Epidermal melanocyte (primary cell): ENCODE measurements at regions not wholly inside any gene's neighbourhood (a gene's known extent, or its start where the extent isn't known, plus 50 kb on each side); places are given as distances from the start of the nearest gene placed in this dataset.

Experiments
- DNase-seq: peaks from one replicate; pipeline ENCODE4 v3.0.0; 2011; ENCODE audit warnings: low spot score; ENCODE audit not compliant: insufficient read length

DNA sequence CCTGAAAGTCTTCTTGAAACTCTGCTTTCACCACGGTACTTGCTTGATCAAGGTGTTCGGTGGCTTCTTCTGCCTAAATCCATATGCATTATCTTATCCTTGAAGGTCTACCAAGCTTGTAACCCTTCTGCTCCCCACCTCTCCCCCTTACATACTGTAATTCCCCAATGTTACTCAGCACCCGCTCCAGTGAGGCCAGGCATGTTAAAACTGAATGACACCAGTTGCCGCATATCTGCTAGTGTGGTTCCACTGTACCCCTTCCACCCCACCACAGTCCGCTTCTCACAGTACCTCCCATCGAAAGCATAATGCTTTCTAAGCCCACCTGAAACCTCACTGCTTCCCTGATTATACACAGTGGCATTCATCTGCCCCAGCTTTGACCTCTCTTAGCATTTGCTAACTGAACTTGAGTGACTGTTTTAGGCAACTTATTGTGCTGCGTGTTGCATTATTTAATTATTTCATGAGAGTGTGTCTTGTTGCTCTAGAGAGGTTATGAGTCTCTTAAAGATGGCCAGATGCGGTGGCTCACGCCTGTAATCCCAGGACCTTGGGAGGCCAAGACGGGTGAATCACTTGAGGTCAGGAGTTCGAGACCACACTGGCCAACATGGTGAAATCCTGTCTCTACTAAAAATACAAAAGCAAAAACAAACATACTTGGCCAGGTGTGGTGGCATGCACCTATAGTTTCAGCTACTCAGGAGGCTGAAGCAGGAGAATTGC lies 87.6 kb upstream of the MBNL2 start:
- no peak for DNase-seq

DNA sequence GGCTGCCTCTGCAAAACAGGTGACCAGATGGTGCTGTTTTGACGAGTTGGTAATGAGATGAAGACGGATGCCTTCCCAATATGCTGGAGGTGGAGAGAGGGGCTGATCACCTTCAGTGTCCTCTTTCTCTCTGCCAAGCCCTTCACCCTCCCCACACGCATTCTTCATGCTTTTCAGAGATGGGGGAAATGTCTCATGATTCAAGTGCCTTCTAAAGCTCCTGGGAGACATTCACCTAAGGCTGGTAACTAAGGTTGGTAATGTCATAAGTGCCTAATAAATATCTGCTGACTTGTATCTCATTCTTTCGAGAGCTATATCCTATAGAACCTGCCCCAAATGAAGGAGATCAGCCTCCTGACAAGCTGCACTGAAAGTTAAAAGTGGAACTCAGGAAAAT lies 86.2 kb upstream of the MBNL2 start:
- DNase-seq, result no peak

DNA sequence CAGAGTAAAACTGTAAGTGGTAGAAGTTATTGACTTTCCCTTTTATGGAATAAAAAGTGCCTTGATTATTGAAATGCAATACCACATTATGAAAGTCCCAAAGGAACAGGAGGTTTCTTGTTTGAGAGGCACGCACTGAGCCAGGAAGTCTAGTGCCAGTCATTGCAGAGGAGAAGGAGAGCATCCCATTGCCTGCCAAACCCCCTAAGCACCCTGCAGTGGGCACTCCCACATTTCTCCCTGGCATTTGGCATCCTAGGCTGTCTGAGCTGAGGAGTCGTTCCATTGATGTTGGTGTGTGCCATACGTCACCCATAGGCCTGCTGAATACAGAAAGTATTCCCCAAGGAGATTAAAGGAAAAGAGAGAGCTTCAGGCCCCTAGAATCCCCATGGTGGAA lies 85.7 kb upstream of the MBNL2 start:
- DNase-seq, result no peak

DNA sequence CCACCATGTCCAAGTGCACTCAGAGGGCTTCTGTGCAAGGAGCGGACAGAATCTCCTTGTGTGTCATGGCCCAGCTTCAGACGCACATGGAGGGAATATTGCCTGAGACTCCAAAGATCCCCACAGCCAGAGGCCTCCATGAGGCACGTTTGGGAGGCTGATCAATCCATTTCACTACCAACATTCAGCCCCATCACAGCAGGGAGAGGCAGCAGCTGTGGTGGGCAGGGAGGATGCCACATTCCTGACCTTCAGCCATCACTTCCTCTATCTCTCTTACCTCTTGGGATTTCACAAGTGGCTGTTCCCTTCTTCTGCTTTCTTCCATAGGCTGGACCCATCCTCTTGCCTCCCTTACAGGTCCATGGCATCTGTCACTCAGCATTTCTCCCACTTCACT lies 82.4 kb upstream of the MBNL2 start:
- DNase-seq, result no peak

DNA sequence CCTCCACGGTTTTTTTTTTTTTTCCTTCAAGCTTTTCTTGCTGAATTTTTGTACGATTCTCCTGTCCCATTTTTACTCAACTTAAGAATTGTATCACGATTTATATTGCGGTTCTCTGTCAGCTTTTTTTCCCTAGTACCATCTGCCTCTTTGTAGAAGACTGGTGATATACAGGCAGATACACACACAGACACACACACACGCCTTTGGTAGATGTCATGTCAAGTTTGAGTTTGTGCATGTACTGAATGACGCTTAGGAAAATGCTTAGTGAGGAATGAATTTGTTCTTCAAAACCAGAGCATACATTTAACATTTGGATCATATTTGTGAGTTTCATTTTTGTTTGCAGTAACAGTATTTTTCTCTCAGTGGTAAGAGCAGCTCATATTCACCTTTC lies 82.0 kb upstream of the MBNL2 start:
- no peak for DNase-seq

DNA sequence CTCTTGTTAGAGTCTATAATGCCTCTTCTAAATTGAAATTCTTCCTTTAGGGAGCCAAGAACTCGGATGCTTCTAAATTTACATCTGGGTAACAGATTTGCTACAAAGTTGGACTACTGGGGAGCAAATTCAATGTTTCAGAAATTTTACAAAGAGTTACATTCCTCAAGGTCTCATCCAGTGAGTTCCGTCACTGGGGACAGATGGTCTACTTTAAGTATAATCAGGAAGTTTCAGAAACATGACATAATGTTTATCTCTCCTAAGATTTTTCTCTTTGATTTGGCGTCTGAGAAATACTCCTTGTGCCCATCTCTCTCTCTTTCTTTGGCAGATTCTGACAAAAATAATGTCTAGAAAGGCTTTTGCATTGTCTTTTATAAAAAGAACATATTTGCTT lies 81.5 kb upstream of the MBNL2 start:
- no peak for DNase-seq

DNA sequence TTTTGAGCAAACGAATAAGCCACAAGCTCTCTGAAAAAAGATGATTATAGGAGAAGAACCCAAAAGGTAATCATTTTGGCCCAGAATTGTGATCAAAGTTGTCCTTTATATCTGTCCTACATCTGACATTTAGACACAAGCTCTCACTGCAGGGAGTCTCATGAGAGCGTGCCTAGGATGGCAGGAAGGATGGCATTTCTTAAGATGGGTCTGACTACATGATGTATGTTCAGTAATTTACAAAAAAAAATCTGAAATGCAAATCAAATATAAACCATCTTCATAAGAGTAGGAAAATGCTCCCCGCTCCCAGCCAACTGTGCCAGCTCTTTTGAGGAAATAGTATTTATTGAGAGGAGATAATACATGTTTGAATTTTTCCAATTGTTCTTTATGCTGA lies 81.0 kb upstream of the MBNL2 start:
- no peak for DNase-seq

DNA sequence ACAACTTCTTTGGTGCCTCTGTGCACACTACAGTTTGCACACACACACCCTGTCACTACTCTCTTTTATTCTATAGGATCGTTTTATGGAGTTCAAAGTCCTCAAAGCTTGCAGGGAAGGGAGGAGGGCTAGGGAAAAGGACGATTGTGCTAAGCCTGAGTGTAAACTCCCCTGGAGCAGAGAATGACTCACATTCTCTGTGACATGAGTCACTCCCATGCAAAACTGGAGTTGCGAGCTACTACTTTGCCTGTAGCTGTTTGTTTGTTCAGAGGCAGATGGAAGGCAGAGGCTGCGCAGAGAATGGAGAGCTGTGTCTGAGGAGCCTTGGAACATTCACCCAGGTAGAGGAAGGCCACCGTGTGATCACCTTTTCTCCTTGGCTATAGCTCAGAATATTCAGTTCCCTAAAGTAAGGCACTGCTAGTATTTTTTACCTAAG lies 80.5 kb upstream of the MBNL2 start:
- peak; percentile 67 for DNase-seq

DNA sequence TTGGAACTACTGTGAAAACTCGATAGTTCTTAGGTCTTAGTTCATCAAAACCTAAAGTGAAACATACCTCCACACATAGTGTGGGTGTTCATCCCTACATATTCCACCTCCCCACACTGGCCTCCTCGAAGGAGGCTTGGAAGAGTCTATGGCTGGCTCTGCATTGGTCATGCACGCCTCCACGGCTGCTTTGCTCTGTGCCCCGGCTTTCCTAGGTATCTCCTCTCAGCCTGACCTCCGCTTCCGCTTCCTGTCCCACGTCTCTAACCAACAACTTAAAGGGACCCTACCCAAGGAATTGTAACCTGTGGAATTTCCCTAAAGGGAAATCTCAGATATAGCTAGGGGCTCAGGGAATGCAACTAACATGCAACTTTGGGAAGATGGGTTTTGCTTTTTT lies 79.7 kb upstream of the MBNL2 start:
- DNase-seq, result peak; percentile 38

DNA sequence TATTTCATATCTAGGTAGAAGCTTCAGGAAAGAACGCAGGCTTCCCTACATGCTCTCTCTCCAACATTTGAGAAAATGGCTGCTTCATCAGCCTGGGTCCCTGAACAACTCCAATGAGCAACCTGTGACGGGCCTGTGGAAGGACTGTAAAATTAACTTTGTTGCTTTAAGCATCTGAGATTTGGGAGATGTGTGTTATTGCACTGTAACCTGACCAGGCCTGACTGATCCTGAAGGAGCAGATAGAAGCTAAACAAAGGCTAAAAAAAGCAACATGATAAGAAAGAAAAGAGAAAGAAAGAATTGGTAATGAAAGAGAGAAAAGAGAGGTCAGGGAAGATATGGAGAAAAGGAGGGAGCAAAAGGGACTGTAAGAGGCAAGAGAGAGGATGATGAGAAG lies 77.1 kb upstream of the MBNL2 start:
- no peak for DNase-seq

DNA sequence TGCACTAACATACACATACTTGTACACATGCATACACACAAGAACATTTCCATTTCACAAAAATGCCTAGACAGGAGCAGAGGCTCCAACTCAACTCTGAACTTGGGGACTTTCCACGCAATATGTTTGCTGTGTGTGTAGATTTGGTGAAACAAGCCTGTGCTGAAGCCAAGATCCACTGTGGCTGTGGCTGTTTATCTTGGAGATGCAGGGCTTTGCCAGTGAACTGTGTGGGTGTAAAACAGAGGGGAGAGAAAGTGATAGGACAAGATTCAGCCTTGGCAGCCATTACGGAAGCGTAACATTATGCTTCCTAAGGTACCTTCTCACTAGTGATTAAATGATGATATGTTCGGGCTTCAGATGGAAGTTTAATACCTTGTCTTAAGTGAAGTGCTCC lies 73.2 kb upstream of the MBNL2 start:
- DNase-seq, result no peak

DNA sequence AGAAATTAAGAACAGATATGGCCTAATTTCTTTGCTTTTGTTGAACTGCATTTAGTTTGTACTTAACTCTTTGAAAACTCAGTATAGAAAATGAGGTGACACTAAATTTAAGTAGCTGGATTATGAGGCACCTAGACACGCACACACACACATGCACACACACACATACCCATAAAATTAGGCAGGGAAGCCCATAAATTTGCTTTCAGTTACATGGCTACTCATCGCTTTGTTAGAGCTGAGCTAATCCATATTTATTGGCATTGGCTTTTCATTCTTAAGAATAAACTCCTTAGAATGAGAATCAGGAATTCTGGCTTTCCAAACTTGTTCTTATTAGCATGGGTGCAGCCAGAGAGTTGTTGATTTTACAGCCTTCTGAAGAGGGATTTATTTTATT lies 61.7 kb upstream of the MBNL2 start:
- no peak for DNase-seq

DNA sequence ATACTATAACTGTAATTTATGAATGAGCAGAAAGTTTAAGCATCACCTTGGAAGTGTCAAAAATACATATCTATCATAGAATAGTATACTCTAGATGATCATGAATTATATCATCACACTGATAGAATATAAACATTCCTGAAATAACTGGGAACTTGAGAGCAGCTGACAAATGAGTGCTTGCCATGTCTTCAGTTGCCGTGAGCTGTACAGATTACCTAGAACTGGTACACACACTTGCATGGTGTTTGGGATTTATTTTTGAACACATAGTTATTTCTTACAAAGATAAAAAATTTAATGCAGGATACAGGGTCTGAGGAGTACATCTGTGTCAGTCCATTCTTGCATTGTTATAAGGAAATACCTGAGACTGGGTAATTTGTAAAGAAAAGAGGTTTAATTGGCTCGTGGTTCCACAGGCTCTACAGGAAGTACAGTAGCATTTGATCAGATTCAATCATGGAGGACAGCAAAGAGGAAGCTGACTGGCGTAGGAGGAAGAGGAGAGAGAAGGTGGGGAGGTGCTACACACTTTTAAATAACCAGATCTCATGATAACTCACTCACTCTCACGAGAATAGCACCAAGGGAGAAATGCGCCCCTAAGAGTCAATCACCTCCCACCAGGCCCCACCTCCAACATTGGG lies 60.4 kb upstream of the MBNL2 start:
- no peak for DNase-seq

DNA sequence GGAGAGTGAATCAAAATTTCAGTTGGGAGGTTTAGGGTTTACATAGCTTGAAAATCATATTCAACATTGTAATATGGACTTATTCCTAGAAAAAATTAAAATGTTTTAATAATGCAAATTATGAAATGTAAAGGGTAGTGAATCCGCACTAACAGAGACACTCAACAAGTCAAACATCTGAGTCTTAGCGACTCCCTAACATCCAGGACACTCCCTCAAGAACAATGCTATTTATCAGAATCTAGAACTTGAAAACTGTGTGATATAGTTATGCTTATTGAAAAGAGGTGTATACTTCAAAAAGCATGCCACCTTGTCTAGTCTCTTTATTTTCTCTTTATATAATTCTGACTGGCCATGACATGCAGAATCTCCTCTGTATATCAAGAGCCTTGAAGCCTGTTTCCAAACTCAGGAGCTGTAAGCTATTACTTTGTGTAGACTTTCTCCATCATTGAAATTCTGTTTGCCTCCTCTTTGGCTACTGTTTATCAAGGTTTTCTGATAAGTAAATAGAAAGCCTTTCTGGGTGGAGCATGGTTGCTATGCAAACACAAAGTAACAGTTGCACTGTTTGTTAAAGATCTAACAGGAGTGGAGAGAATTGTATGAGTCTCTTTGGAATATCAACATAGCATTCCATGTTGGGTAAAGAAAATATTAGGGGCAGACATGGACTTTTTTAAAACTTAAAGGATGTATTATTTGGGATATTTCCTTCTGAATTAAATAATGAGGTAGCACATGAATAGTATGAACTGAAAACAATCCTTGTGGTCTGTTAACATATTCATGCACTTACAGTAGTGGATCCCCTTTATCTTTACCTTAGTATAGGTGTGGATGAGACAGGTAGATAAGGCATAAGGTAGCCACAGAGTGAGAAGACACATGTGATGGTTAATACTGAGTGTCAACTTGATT lies 56.4 kb upstream of the MBNL2 start:
- no peak for DNase-seq

DNA sequence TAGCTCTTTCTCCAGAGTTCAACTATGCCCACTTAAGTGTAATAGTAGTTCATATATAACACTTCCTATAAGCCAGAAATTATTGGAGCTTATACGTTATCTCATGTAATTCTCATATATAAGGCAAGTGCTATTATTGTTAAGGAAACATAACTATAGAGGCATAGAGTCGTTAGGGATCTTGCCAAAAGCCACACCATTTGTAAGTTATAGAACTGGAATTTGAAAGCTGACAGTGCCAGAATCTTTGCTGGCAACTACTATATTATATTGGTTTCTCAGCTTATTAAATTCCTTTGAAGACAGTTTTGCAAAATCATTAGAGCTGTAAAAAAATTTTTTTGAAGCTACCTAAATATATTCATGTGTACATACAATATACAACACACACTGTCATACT lies 51.0 kb upstream of the MBNL2 start:
- no peak for DNase-seq
